SK-N-MC (cell line): ENCODE measurements at regions not wholly inside any gene's neighbourhood (a gene's known extent, or its start where the extent isn't known, plus 50 kb on each side); places are given as distances from the start of the nearest gene placed in this dataset.

Experiments used
- EZH2 ChIP-seq: fragments of 200-600 bp; sonication (generic); IDR thresholded peaks from one replicate; pipeline ENCODE4 v1.6.1; 2017; ENCODE audit warnings: antibody characterized with exemption
- POLR2AphosphoS5 ChIP-seq: IDR thresholded peaks from 2 replicates; pipeline ENCODE4 v1.6.1; 2012; ENCODE audit warnings: mild to moderate bottlenecking, low read depth, low read length, borderline replicate concordance

DNA sequence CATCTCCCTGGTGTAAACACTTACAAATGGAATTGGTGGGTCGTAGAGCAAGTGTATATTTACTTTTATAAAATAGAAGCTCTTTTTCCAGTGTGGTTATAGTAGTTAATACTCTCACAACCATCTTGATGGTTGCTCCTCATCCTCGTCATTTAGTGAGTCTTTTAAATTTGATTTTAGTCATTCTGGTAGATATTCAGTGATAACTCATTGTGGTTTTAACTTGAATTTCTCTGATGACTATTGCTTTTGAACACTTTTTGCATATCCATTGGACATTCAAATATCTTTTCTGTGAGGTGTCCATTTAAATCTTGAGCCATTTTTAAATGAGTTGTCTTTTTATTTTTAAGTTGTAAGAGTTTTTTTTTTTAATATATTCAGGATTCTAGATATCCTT, 189.2 kb upstream of the PHACTR1 start:
- no peak for TF ChIP-seq EZH2
- TF ChIP-seq POLR2AphosphoS5, result no peak
